Astrocyte of the spinal cord (primary cell): ENCODE measurements at regions not wholly inside any gene's neighbourhood (a gene's known extent, or its start where the extent isn't known, plus 50 kb on each side); places are given as distances from the start of the nearest gene placed in this dataset.

Experiments
- DNase-seq: peaks from one replicate; pipeline ENCODE4 v3.0.0; 2011; ENCODE audit warnings: low read depth, low spot score
- H3K4me3 ChIP-seq: 2 replicates; pipeline ENCODE4 v1.5.1; 2011; ENCODE audit warnings: low read depth, mild to moderate bottlenecking, low read length, moderate library complexity
- in situ Hi-C: cut with HindIII; loops from 2 replicates; pipeline ENCODE4 v1.10.0; 2017; ENCODE audit warnings: low sequenced_read_pairs
- TF ChIP-seq, protein P1 (sequence below): IDR thresholded peaks from 2 replicates; pipeline ENCODE4 v1.5.1; 2012; ENCODE audit warnings: low read depth, mild to moderate bottlenecking, low read length, inconsistent platforms

DNA sequence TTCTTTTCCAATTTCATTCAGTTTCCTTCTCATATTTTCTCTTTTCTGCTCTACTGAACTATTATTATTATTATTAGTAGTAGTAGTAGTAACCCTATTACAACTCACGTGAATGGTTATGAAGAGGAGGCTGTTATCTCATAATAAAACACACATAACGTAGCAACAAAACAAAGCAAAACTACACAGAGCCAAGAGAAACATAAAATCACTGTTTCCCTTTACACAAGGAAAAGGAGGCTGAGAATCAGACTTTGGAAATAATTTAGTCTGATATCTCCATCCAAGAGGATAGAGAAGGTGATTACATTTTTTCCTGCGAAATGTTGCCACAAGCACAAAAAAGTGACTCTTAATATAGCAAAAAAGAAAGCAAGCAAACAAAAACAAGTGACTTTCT, 975.8 kb upstream of the FLRT2 start:
- TF ChIP-seq, protein P1, sequence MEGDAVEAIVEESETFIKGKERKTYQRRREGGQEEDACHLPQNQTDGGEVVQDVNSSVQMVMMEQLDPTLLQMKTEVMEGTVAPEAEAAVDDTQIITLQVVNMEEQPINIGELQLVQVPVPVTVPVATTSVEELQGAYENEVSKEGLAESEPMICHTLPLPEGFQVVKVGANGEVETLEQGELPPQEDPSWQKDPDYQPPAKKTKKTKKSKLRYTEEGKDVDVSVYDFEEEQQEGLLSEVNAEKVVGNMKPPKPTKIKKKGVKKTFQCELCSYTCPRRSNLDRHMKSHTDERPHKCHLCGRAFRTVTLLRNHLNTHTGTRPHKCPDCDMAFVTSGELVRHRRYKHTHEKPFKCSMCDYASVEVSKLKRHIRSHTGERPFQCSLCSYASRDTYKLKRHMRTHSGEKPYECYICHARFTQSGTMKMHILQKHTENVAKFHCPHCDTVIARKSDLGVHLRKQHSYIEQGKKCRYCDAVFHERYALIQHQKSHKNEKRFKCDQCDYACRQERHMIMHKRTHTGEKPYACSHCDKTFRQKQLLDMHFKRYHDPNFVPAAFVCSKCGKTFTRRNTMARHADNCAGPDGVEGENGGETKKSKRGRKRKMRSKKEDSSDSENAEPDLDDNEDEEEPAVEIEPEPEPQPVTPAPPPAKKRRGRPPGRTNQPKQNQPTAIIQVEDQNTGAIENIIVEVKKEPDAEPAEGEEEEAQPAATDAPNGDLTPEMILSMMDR, result no peak
- DNase-seq, result no peak
- no peak overlapping the region for H3K4me3 ChIP-seq
- in situ Hi-C loops, result no loop called here

DNA sequence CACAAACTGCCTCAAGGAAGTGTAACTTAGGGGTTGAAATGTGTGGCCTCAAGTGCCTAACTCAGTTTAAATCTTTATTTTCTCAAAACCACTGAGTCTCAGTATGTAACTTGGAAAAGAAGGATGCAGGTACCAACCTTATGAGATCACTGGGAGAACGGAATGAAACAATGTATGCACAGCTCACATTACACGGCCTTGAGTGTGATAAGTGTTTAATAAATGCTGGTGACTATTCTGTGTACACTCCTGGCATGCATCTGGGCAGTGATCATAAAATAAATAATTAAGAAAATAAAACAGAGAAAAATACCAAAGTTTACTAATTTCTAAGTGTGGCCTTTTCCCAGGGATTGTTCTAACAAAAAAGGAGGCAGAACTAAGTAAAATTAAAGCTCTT, 974.5 kb upstream of the FLRT2 start:
- in situ Hi-C loops, result no loop called here

DNA sequence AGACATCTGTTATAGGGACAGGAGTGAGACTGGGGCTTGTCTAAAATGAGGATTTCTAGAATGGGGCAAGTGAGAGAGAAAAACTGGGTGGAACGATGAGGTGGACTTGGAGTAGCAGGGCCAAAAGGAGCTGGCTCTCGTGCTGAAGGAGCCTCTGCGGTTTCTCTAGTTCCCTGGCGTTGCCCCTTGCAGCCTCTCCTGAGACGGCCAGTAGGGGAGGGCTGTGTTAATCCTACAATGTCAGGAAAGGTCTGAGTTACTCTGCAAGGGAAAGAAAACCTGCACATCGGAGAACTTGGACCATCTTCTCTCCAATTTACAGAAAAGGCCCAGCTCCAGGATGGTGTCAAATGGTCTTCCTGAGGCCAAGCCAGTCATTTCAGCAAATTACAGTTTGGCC, 963.8 kb upstream of the FLRT2 start:
- TF ChIP-seq, protein P1, result no peak
- H3K4me3 ChIP-seq, result no peak overlapping the region
- DNase-seq, result no peak
- in situ Hi-C loops, result no loop called here

More for the DNA sequence above, 974.5 kb upstream of the FLRT2 start:
- no peak for DNase-seq
- TF ChIP-seq, protein P1, result no peak
- no peak overlapping the region for H3K4me3 ChIP-seq

DNA sequence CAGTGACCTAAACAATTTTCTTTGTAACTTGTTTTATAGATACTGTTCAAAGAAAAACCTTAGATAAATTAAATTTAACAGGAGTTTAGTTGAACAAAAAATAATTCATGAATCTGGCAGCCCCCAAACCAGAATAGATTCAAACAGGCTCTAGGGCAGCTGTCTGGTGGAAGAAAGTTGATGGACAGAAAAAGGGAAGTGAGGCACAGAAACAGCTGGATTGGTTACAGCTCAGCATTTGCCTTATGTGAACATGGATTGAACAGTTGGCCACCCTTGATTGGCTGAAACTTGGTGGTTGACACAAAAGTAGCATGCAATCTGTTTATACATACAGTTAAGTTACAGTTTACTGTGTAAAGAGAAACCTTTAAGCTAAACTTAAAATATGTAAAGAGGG, 954.3 kb upstream of the FLRT2 start:
- in situ Hi-C loops, result no loop called here
- TF ChIP-seq, protein P1, result no peak
- no peak overlapping the region for H3K4me3 ChIP-seq
- no peak for DNase-seq

DNA sequence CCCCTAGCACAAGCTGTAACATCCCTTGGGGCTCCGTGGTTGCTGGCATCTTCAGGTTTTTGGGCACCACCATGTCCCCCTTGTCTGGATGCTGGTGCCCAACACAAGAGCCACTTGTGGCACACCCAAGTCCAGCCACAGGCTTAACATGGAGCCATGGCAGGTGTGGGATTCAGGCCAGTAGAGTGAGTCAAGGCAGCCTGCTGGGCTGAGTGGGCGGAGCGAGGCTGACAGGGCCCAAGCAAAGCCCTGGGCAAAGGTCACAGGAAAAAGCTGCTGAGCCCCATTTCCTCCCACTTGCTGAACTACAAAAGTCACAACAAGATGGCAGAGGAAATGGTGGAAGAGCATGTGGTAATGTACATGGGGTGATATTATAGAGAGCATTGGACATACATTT, 950.7 kb upstream of the FLRT2 start:
- DNase-seq, result no peak
- TF ChIP-seq, protein P1, result no peak
- in situ Hi-C loops, result no loop called here
- no peak overlapping the region for H3K4me3 ChIP-seq

DNA sequence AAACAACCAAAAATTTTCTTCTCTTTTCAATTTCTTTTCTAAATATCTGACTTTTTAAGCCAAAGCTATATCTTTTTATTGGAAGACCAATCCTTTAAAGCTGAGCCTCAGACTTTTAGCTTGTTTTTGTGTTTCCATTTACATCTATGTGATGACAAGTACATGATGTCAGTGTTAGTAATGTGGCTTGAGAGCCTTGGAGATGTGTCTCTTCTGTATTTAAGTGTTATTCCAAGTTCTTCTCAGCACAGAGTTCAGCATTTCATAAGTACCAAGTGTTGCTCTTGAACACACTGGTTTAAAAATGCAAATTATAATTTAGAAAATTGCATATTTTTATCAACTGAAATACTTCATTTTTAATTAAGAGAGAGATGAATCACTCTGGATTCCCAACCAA, 948.9 kb upstream of the FLRT2 start:
- no peak for DNase-seq
- no peak overlapping the region for H3K4me3 ChIP-seq
- TF ChIP-seq, protein P1, result no peak
- in situ Hi-C loops, result no loop called here

DNA sequence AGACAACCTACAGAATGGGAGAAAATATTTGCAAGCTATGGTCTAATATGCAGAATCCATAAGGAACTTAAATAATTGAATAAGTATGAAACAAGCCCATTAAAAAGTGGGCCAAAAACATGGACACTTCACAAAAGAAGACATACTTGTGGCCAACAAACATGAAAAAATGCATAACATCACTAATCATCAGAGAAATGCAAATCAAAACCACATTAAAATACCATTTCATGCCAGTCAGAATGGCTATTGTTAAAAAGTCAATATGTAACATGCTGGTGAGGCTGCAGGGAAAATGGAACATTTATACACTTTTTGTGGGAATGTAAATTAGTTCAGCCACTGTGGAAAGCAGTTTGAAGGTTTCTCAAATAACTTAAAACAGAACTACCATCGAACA, 945.4 kb upstream of the FLRT2 start:
- in situ Hi-C loops, result no loop called here
- TF ChIP-seq, protein P1, result no peak
- peak; percentile 7 for DNase-seq
- H3K4me3 ChIP-seq, result no peak overlapping the region
